ENCODE measurements at regions not wholly inside any gene's neighbourhood (a gene's known extent, or its start where the extent isn't known, plus 50 kb on each side); places are given as distances from the start of the nearest gene placed in this dataset.

DNA sequence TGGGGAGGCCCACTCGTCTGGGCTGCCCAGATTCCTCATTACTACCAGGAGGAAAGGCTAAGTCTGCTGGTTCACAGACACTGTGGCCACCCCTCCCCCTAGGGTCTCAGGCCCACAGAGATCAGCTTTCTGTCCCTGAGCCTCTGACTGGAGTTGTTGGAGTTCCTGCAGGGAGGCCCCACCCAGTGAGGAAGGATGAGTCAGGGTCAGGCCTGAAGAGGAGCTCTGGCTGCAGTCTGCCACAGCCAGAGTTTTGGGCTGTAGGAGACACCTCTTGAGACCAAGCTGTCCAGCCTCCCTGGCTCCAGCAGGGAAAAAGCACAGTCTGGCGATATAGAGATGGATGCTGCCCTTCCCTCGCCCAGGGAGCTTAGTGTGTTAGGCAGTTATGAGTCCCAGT, 720.9 kb upstream of the SEMA6D start:
- Histone ChIP-seq H3K79me2 (ENCODE audit: control insufficient read depth, insufficient read depth, low read length) (no peaks in the 10 kb centered on the region), H2AFZ (ENCODE audit: control insufficient read depth, low read depth, low read length) (no peak overlapping the region), H3K4me3 (no peak overlapping the region), H3K27me3 (replicated peaks in 1 of 2; ENCODE audit: control insufficient read depth in 2 of 2, insufficient read depth in 2 of 2, low read length in 1 of 2) (no peaks in the 10 kb centered on the region), H3K4me2 (ENCODE audit: control insufficient read depth, insufficient read depth) (no peak overlapping the region), H3K4me1 (ENCODE audit: control insufficient read depth, insufficient read depth, low read length) (no peaks in the 10 kb centered on the region), H4K20me1 (ENCODE audit: control insufficient read depth, insufficient read depth) (no peaks in the 10 kb centered on the region), H3K27ac (ENCODE audit: control insufficient read depth, insufficient read depth) (no peak overlapping the region), H3K9ac (ENCODE audit: control insufficient read depth, insufficient read depth, low read length) (no peak overlapping the region), H3K9me3 (replicated peaks; ENCODE audit: control insufficient read depth, insufficient read depth, low read length) (no peaks in the 10 kb centered on the region; the same call in 2 of the 3 replicates), H3K36me3 (ENCODE audit: control insufficient read depth in 2 of 2, insufficient read depth in 2 of 2, low read length in 1 of 2) (no peaks in the 10 kb centered on the region)
- in situ Hi-C loops (cut with MboI) = no loop called here
- FAIRE-seq (no peak), DNase-seq (ENCODE audit: low read depth, low spot score) (no peak), ATAC-seq (no peak)
- TF ChIP-seq SKIL (IDR thresholded peaks at IDR 0.05; ENCODE audit: low read depth, poor library complexity, severe bottlenecking) (no peak), ZSCAN29 (IDR thresholded peaks at IDR 0.05) (no peak), MEF2A (IDR thresholded peaks at IDR 0.05; ENCODE audit: insufficient read depth, low read depth, low read length) (no peak), CBFB (IDR thresholded peaks at IDR 0.05; ENCODE audit: low read depth) (no peak), CREM (IDR thresholded peaks at IDR 0.05; ENCODE audit: low read depth) (no peak), PKNOX1 (IDR thresholded peaks at IDR 0.05) (no peak), SMAD5 (IDR thresholded peaks at IDR 0.05; ENCODE audit: low read depth) (no peak), KAT2A (conservative IDR thresholded peaks at IDR 0.05; ENCODE audit: control insufficient read depth, low read depth, low read length) (no peak), GABPA (IDR thresholded peaks at IDR 0.05; ENCODE audit: low read depth) (no peak), EZH2 (IDR thresholded peaks at IDR 0.05; ENCODE audit: borderline replicate concordance, control insufficient read depth, low read depth, low read length) (no peak), SREBF1 (IDR thresholded peaks at IDR 0.05; ENCODE audit: low read length) (no peak), EED (IDR thresholded peaks at IDR 0.05; ENCODE audit: low read depth) (no peak), EGR1 (IDR thresholded peaks at IDR 0.05; ENCODE audit: borderline replicate concordance in 1 of 2, low read depth in 2 of 2, low read length in 2 of 2) (no peak), POLR2AphosphoS2 (IDR thresholded peaks at IDR 0.05; ENCODE audit: low read depth, low read length) (no peak), BCL3 (IDR thresholded peaks at IDR 0.05; ENCODE audit: borderline replicate concordance, insufficient read depth, low read depth, low read length, poor library complexity, severe bottlenecking) (no peak), ZNF274 (IDR thresholded peaks at IDR 0.05; ENCODE audit: insufficient read depth, insufficient read length) (no peak)
- TF ChIP-seq, protein P1, sequence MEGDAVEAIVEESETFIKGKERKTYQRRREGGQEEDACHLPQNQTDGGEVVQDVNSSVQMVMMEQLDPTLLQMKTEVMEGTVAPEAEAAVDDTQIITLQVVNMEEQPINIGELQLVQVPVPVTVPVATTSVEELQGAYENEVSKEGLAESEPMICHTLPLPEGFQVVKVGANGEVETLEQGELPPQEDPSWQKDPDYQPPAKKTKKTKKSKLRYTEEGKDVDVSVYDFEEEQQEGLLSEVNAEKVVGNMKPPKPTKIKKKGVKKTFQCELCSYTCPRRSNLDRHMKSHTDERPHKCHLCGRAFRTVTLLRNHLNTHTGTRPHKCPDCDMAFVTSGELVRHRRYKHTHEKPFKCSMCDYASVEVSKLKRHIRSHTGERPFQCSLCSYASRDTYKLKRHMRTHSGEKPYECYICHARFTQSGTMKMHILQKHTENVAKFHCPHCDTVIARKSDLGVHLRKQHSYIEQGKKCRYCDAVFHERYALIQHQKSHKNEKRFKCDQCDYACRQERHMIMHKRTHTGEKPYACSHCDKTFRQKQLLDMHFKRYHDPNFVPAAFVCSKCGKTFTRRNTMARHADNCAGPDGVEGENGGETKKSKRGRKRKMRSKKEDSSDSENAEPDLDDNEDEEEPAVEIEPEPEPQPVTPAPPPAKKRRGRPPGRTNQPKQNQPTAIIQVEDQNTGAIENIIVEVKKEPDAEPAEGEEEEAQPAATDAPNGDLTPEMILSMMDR (IDR thresholded peaks at IDR 0.05 in 2 of 3, conservative IDR thresholded peaks at IDR 0.05 in 1 of 3; ENCODE audit: control insufficient read depth in 2 of 3, extremely low read depth in 1 of 3, insufficient read depth in 1 of 3, low read depth in 3 of 3, low read length in 3 of 3) = no peak
- 13% methylated on average over 3 of the region's 3 CpGs for WGBS (ENCODE audit: insufficient coverage, insufficient replicate concordance, low lambda C conversion rate, missing lambda C conversion rate)
- no TSS peak for BruUV-seq (replicated peaks)
- ChIA-PET CTCF (no interaction called here), RAD21 (ENCODE audit: unreplicated experiment) (no interaction called here), POLR2A (no interaction called here), SMC1A (ENCODE audit: uncharacterized antibody, unreplicated experiment) (no interaction called here)
- intact Hi-C loops (cut with micrococcal nuclease; ENCODE audit: unreplicated experiment) = no loop called here

Measured in GM12878 (cell line).